OCI-LY7 (cell line): ENCODE measurements at regions not wholly inside any gene's neighbourhood (a gene's known extent, or its start where the extent isn't known, plus 50 kb on each side); places are given as distances from the start of the nearest gene placed in this dataset.
"Not testable (repeated sequence)": the region's sequence is repeated elsewhere in the genome, so short reads cannot be mapped to it uniquely, and the experiment has no call there.

Experiments used
- BruUV-seq: library from RNA; stranded (reverse); fragments of 400-500 nt; replicated peaks from 2 replicates; lab custom pipeline; 2021; lab: Mats Ljungman, UMichigan
- CTCF ChIA-PET: fragments of 300-600 bp; sonication (Branson Sonifier 250); formaldehyde crosslinking; loops from one replicate; lab custom pipeline; 2022; ENCODE audit warnings: antibody characterized with exemption; ENCODE audit not compliant: unreplicated experiment; lab: Charles Lee
- POLR2A ChIA-PET: fragments of 300-600 bp; sonication (Branson Sonifier 250); formaldehyde crosslinking; loops from one replicate; lab custom pipeline; 2022; ENCODE audit warnings: antibody characterized with exemption; lab: Charles Lee
- DNase-seq: peaks from one replicate; pipeline ENCODE4 v3.0.0-alpha.2; 2015; ENCODE audit warnings: low spot score
- H2AFZ ChIP-seq: fragments of 200-600 bp; sonication (generic), shearing (Covaris generic); 2 replicates; pipeline ENCODE4 v1.6.1; 2014; ENCODE audit warnings: mild to moderate bottlenecking, antibody characterized with exemption, low read length, moderate library complexity
- H3K27ac ChIP-seq: fragments of 200-600 bp; sonication (generic); 2 replicates; pipeline ENCODE4 v1.5.1; 2014; ENCODE audit warnings: mixed run types, low read depth, mild to moderate bottlenecking, moderate library complexity, low read length, inconsistent platforms; ENCODE audit not compliant: poor library complexity, severe bottlenecking
- H3K36me3 ChIP-seq: fragments of 200-600 bp; sonication (generic); 2 replicates; pipeline ENCODE4 v1.6.1; 2014; ENCODE audit warnings: mild to moderate bottlenecking, antibody characterized with exemption, low read length, moderate library complexity, mixed read lengths; ENCODE audit not compliant: insufficient read depth
- H3K4me1 ChIP-seq: fragments of 200-600 bp; sonication (generic); 2 replicates; pipeline ENCODE4 v1.5.1; 2014; ENCODE audit warnings: mild to moderate bottlenecking, low read length; ENCODE audit not compliant: insufficient read depth, poor library complexity, severe bottlenecking
- H3K4me2 ChIP-seq: fragments of 200-600 bp; sonication (generic); 2 replicates; pipeline ENCODE4 v1.6.1; 2014; ENCODE audit warnings: mild to moderate bottlenecking, low read length
- H3K4me3 ChIP-seq: fragments of 200-600 bp; sonication (generic); 2 replicates; pipeline ENCODE4 v1.5.1; 2014; ENCODE audit warnings: mild to moderate bottlenecking, low read depth, low read length; ENCODE audit not compliant: poor library complexity, severe bottlenecking
- H3K79me2 ChIP-seq: fragments of 200-600 bp; sonication (generic); 2 replicates; pipeline ENCODE4 v1.6.1; 2016; ENCODE audit warnings: low read depth, mild to moderate bottlenecking, low read length, moderate library complexity, mixed read lengths; ENCODE audit not compliant: insufficient read depth
- H3K9me2 ChIP-seq: fragments of 200-600 bp; sonication (generic); 2 replicates; pipeline ENCODE4 v1.6.1; 2016; ENCODE audit warnings: mild to moderate bottlenecking, low read length, mixed read lengths; ENCODE audit not compliant: insufficient read depth
- H3K9me3 ChIP-seq: fragments of 200-600 bp; sonication (generic); 2 replicates; pipeline ENCODE4 v1.6.1; 2014; ENCODE audit warnings: mild to moderate bottlenecking, mixed run types, low read length, mixed read lengths
- H4K20me1 ChIP-seq: fragments of 200-600 bp; sonication (generic); 2 replicates; pipeline ENCODE4 v1.6.1; 2014; ENCODE audit warnings: mild to moderate bottlenecking, antibody characterized with exemption, low read length, moderate library complexity, mixed read lengths; ENCODE audit not compliant: insufficient read depth
- CTCF ChIP-seq: fragments of 200-600 bp; sonication (generic); conservative IDR thresholded peaks from 2 replicates; pipeline ENCODE4 v1.5.1; 2014; ENCODE audit warnings: mild to moderate bottlenecking, antibody characterized with exemption, low read length, moderate library complexity, mixed read lengths
- EZH2phosphoT487 ChIP-seq: fragments of 200-600 bp; sonication (generic); IDR thresholded peaks from 2 replicates; pipeline ENCODE4 v1.6.1; 2018; ENCODE audit warnings: low read depth, borderline replicate concordance, mild to moderate bottlenecking, mixed run types, antibody characterized with exemption, low read length, moderate library complexity, mixed read lengths
- intact Hi-C: fragments of 100-400 bp; cut with micrococcal nuclease; formaldehyde crosslinking; loops from one replicate; pipeline ENCODE4 v1.10.0; 2022; ENCODE audit not compliant: unreplicated experiment

- H3K9me3 ChIP-seq = no peaks in the 10 kb centered on the region
- no peaks in the 10 kb centered on the region for H3K9me2 ChIP-seq
- H2AFZ ChIP-seq = no peak overlapping the region
- intact Hi-C loops = no loop called here
- TF ChIP-seq CTCF (no peak), EZH2phosphoT487 (no peak)
- H3K79me2 ChIP-seq = no peaks in the 10 kb centered on the region
- no peaks in the 10 kb centered on the region for H3K4me1 ChIP-seq
- H3K36me3 ChIP-seq = no peaks in the 10 kb centered on the region
- ChIA-PET CTCF (no interaction called here), POLR2A (no interaction called here)
- no peaks in the 10 kb centered on the region for H4K20me1 ChIP-seq
- H3K4me3 ChIP-seq = no peak overlapping the region
- BruUV-seq = no TSS peak
- no peak overlapping the region for H3K4me2 ChIP-seq
- no peak for DNase-seq
- no peak overlapping the region for H3K27ac ChIP-seq
These were observed 1135.8 kb upstream of the ACVR2A start for GRCh38 chr2:146709004-146709403.

- H3K36me3 ChIP-seq = no peaks in the 10 kb centered on the region
- no peaks in the 10 kb centered on the region for H4K20me1 ChIP-seq
- peak; percentile 8 for DNase-seq
- BruUV-seq = no TSS peak
- no peaks in the 10 kb centered on the region for H3K9me2 ChIP-seq
- H3K9me3 ChIP-seq = no peaks in the 10 kb centered on the region
- no peak overlapping the region for H3K4me2 ChIP-seq
- H3K4me1 ChIP-seq = no peaks in the 10 kb centered on the region
- H3K79me2 ChIP-seq = no peaks in the 10 kb centered on the region
- intact Hi-C loops = no loop called here
- TF ChIP-seq EZH2phosphoT487 (no peak), CTCF (peak; percentile 62)
- POLR2A ChIA-PET = interaction anchor here (0.6 kb wide), 1 partner anchor 733 kb away, joined by 3 read pairs; no protein-coding TSS in a partner anchor
- no peak overlapping the region for H3K27ac ChIP-seq
- no peak overlapping the region for H3K4me3 ChIP-seq
- no peak overlapping the region for H2AFZ ChIP-seq
- CTCF ChIA-PET = no interaction called here
These were observed 1143.6 kb upstream of the ACVR2A start for GRCh38 chr2:146701183-146701582.

- POLR2A ChIA-PET = interaction anchor here (0.6 kb wide), 1 partner anchor 70 kb away, joined by 3 read pairs; no protein-coding TSS in a partner anchor
- Histone ChIP-seq H3K36me3 (no peaks in the 10 kb centered on the region), H3K9me3 (no peaks in the 10 kb centered on the region), H3K27ac (no peak overlapping the region), H3K79me2 (no peaks in the 10 kb centered on the region), H3K9me2 (no peaks in the 10 kb centered on the region), H2AFZ (no peak overlapping the region), H4K20me1 (no peaks in the 10 kb centered on the region), H3K4me2 (no peak overlapping the region), H3K4me3 (no peak overlapping the region), H3K4me1 (no peaks in the 10 kb centered on the region)
- no peak for DNase-seq
- BruUV-seq = no TSS peak
- CTCF ChIA-PET = no interaction called here
- intact Hi-C loops = no loop called here
- TF ChIP-seq EZH2phosphoT487 (no peak), CTCF (no peak)
These were observed 1147.5 kb upstream of the ACVR2A start for GRCh38 chr2:146697307-146697706.

GRCh38 chr2:146696787-146697186 is 1148.0 kb upstream of the ACVR2A start:
- not testable (repeated sequence) for BruUV-seq

More at GRCh38 chr2:146696787-146697186, 1148.0 kb upstream of the ACVR2A start:
- H3K79me2 ChIP-seq, H3K9me3 ChIP-seq, DNase-seq, H3K4me3 ChIP-seq, CTCF ChIA-PET, H2AFZ ChIP-seq, intact Hi-C loops, H3K27ac ChIP-seq, H3K4me1 ChIP-seq, H3K36me3 ChIP-seq, H4K20me1 ChIP-seq, H3K9me2 ChIP-seq, H3K4me2 ChIP-seq: not testable (repeated sequence)
- POLR2A ChIA-PET = interaction anchor here (0.6 kb wide), 2 partner anchors 70 to 1080 kb away, joined by 3 read pairs; no protein-coding TSS in a partner anchor
